ENCODE measurements at regions not wholly inside any gene's neighbourhood (a gene's known extent, or its start where the extent isn't known, plus 50 kb on each side); places are given as distances from the start of the nearest gene placed in this dataset.

DNA sequence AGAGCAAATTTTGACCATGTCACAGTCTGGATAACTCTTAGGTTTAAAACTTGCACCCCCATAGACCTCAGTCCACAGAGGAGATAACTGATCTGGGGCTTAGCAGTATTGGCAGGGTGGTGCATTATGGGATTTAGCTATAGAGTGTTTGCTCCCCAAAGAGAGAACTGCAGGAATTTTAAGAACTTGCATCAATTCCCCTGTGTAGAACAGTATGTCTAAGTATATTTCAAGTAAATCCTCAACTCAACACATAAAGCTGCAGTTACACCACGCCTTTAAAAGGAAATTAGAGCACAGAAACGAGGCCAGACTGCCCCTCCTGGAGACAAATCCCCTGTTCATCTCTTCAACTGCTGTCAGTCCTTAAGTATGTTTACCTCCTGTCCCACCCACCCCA lies 144.9 kb downstream of the TRMT11 start:
- Histone ChIP-seq H3K4me3 (no peak overlapping the region), H3K9me3 (ENCODE audit: low read depth) (no peaks in the 10 kb centered on the region), H3K27ac (no peak overlapping the region), H3K4me1 (ENCODE audit: low read depth) (no peaks in the 10 kb centered on the region), H3K27me3 (no peaks in the 10 kb centered on the region), H3K36me3 (no peaks in the 10 kb centered on the region)
- DNase-seq (ENCODE audit: low read depth in 1 of 2, low spot score in 1 of 2), result no peak
- TF ChIP-seq CTCF (IDR thresholded peaks at IDR 0.05; ENCODE audit: low read depth, low read length), result no peak

DNA sequence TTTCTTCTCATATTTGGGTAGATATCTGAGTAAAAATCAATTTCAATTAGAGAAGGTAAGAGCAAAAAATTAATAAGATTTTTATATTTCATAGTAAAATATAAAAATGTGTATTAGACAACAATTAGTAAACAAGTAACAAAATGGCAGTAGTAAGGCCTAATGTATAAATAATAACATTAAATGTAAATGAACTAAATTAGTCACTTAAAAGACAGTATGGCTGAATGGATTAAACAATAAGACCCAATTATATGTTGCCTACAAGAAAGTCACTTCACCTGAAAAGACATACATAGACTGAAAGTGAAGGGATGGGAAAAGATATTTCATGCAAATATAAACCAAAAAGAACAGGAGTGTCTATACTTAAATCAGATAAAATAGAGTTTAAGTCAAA lies 147.6 kb downstream of the TRMT11 start:
- Histone ChIP-seq H3K4me1 (ENCODE audit: low read depth) (no peaks in the 10 kb centered on the region), H3K27me3 (no peaks in the 10 kb centered on the region), H3K27ac (no peak overlapping the region), H3K9me3 (ENCODE audit: low read depth) (no peaks in the 10 kb centered on the region), H3K36me3 (no peaks in the 10 kb centered on the region), H3K4me3 (no peak overlapping the region)
- TF ChIP-seq CTCF (IDR thresholded peaks at IDR 0.05; ENCODE audit: low read depth, low read length), result no peak
- no peak for DNase-seq (ENCODE audit: low read depth in 1 of 2, low spot score in 1 of 2)

GRCh38 chr6:126134491-126134890 lies 148.2 kb downstream of the TRMT11 start:
- DNase-seq (ENCODE audit: low read depth in 1 of 2, low spot score in 1 of 2), result no peak
- H3K27ac ChIP-seq, result no peak overlapping the region
- H3K4me1 ChIP-seq (ENCODE audit: low read depth), result no peaks in the 10 kb centered on the region
- H3K4me3 ChIP-seq, result no peak overlapping the region
- H3K9me3 ChIP-seq (ENCODE audit: low read depth), result no peaks in the 10 kb centered on the region
- no peak for TF ChIP-seq CTCF (IDR thresholded peaks at IDR 0.05; ENCODE audit: low read depth, low read length)
- H3K27me3 ChIP-seq, result no peaks in the 10 kb centered on the region
- no peaks in the 10 kb centered on the region for H3K36me3 ChIP-seq

GRCh38 chr6:126140015-126140414 lies 153.7 kb downstream of the TRMT11 start:
- H3K27ac ChIP-seq, result no peak overlapping the region
- H3K36me3 ChIP-seq, result no peaks in the 10 kb centered on the region
- no peaks in the 10 kb centered on the region for H3K9me3 ChIP-seq (ENCODE audit: low read depth)
- no peak for DNase-seq (ENCODE audit: low read depth in 1 of 2, low spot score in 1 of 2)
- H3K27me3 ChIP-seq, result no peaks in the 10 kb centered on the region
- H3K4me3 ChIP-seq, result no peak overlapping the region
- H3K4me1 ChIP-seq (ENCODE audit: low read depth), result no peaks in the 10 kb centered on the region
- no peak for TF ChIP-seq CTCF (IDR thresholded peaks at IDR 0.05; ENCODE audit: low read depth, low read length)

DNA sequence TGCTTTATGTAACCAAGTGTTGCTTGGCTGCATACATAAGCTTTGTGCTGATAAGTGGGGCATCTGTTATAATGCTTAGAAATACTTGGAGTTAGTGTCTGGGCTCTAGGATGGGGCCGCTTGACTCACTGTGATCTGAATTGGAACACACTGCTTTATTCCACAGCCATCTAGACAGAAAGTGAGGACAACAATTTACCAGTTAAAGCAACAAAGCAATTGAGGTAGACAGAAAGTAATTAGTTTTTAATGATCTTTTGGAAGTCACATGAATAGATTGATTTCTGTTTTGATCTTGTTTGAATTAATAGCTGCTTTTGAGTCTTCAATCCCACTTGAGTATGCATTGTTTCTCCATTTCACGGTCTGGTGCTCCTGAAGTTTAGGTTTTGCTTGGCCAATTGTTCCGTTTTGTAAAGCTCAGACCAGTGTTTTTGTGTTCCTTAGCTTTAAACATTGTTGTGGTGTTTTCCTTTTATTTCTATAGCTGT lies 157.5 kb downstream of the TRMT11 start:
- Histone ChIP-seq H3K9me3 (ENCODE audit: low read depth) (no peaks in the 10 kb centered on the region), H3K4me3 (no peak overlapping the region), H3K27ac (no peak overlapping the region), H3K36me3 (no peaks in the 10 kb centered on the region), H3K4me1 (ENCODE audit: low read depth) (peaks cover 3% of the 10 kb centered on the region), H3K27me3 (no peaks in the 10 kb centered on the region)
- TF ChIP-seq CTCF (IDR thresholded peaks at IDR 0.05; ENCODE audit: low read depth, low read length), result no peak
- DNase-seq (ENCODE audit: low read depth in 1 of 2, low spot score in 1 of 2), result peak in 1 of 2 donors; percentile 35

- H3K27ac ChIP-seq, result no peak overlapping the region
- H3K36me3 ChIP-seq, result no peaks in the 10 kb centered on the region
- TF ChIP-seq CTCF (IDR thresholded peaks at IDR 0.05; ENCODE audit: low read depth, low read length), result no peak
- H3K4me1 ChIP-seq (ENCODE audit: low read depth), result peaks cover 3% of the 10 kb centered on the region
- no peak overlapping the region for H3K4me3 ChIP-seq
- no peak for DNase-seq (ENCODE audit: low read depth in 1 of 2, low spot score in 1 of 2)
- H3K27me3 ChIP-seq, result no peaks in the 10 kb centered on the region
- H3K9me3 ChIP-seq (ENCODE audit: low read depth), result no peaks in the 10 kb centered on the region
Measured at GRCh38 chr6:126145351-126145750, 159.0 kb downstream of the TRMT11 start.
